ENCODE measurements at regions not wholly inside any gene's neighbourhood (a gene's known extent, or its start where the extent isn't known, plus 50 kb on each side); places are given as distances from the start of the nearest gene placed in this dataset.

- Histone ChIP-seq H3T11ph (ENCODE audit: low read length) (no peak overlapping the region), H3K18ac (ENCODE audit: insufficient read length, low read depth, low read length) (no peak overlapping the region), H3K4ac (ENCODE audit: low read depth, low read length) (no peak overlapping the region), H4K5ac (ENCODE audit: insufficient read length, low read depth, low read length) (no peak overlapping the region), H3K23ac (ENCODE audit: insufficient read length, low read depth, low read length) (no peak overlapping the region), H2BK12ac (ENCODE audit: insufficient read length, low read depth, low read length) (no peak overlapping the region), H4K8ac (replicated peaks; ENCODE audit: insufficient read length, low read depth, low read length) (no peak overlapping the region), H3K79me1 (ENCODE audit: insufficient read depth, low read depth, low read length, poor library complexity, severe bottlenecking) (no peaks in the 10 kb centered on the region), H2BK20ac (ENCODE audit: low read depth, low read length, poor library complexity, severe bottlenecking) (no peak overlapping the region), H3K4me1 (ENCODE audit: insufficient read depth, low read length) (no peaks in the 10 kb centered on the region), H4K91ac (ENCODE audit: insufficient read length, low read depth, low read length) (no peak overlapping the region), H3K23me2 (ENCODE audit: insufficient read length, low read depth, low read length, poor library complexity, severe bottlenecking) (no peaks in the 10 kb centered on the region), H3K9me3 (ENCODE audit: control insufficient read depth, low read depth, low read length) (no peaks in the 10 kb centered on the region), H2AFZ (ENCODE audit: low read length) (no peak overlapping the region), H3K27me3 (ENCODE audit: insufficient read depth, low read length) (no peaks in the 10 kb centered on the region), H3K14ac (ENCODE audit: insufficient read depth, low read length) (no peak overlapping the region), H3K79me2 (ENCODE audit: insufficient read depth, low read length) (no peaks in the 10 kb centered on the region), H4K20me1 (ENCODE audit: control insufficient read depth, insufficient read depth, insufficient read length) (no peaks in the 10 kb centered on the region), H3K56ac (ENCODE audit: insufficient read length, low read depth, low read length) (no peak overlapping the region), H3K27ac (ENCODE audit: insufficient read length, low read depth, low read length) (no peak overlapping the region), H2BK5ac (ENCODE audit: insufficient read length, low read length) (no peak overlapping the region), H2AK5ac (ENCODE audit: insufficient read length, low read length) (no peak overlapping the region), H2BK15ac (ENCODE audit: low read depth, low read length) (no peak overlapping the region), H3K4me2 (ENCODE audit: insufficient read depth, insufficient read length, low read length) (no peak overlapping the region), H3K9ac (ENCODE audit: extremely low read depth, insufficient read length, low read length) (no peak overlapping the region), H2BK120ac (ENCODE audit: low read depth, low read length, poor library complexity, severe bottlenecking) (no peak overlapping the region)
- no CpG with 5 or more reads among the region's 6 CpGs for WGBS (ENCODE audit: extremely low coverage, insufficient read length, low lambda C conversion rate)
- no peak overlapping the region for H3K4me3 Mint-ChIP-seq
- H3K36me3 Mint-ChIP-seq (ENCODE audit: insufficient read depth in 1 of 3, low read depth in 3 of 3) = no peaks in the 10 kb centered on the region
- H3K4me1 Mint-ChIP-seq = no peaks in the 10 kb centered on the region
- no peak overlapping the region for H3K27ac Mint-ChIP-seq
- no peaks in the 10 kb centered on the region for H3K27me3 Mint-ChIP-seq (ENCODE audit: low read depth)
- no peaks in the 10 kb centered on the region for H3K9me3 Mint-ChIP-seq
- no peak for DNase-seq
- no peak for TF ChIP-seq CTCF (conservative IDR thresholded peaks at IDR 0.05)
Observed at GRCh38 chr16:80004113-80004512, 403.6 kb upstream of the MAF start.

Measured in H9 (cell line).